ENCODE measurements at regions not wholly inside any gene's neighbourhood (a gene's known extent, or its start where the extent isn't known, plus 50 kb on each side); places are given as distances from the start of the nearest gene placed in this dataset.

- TF ChIP-seq EP300 (IDR thresholded peaks at IDR 0.05; ENCODE audit: borderline replicate concordance in 1 of 2, low read depth in 1 of 2, low read length in 1 of 2) (no peak), TEAD4 (IDR thresholded peaks at IDR 0.05; ENCODE audit: borderline replicate concordance, insufficient read depth) (no peak), TAF1 (IDR thresholded peaks at IDR 0.05; ENCODE audit: borderline replicate concordance, low read depth, low read length) (no peak), POLR2AphosphoS5 (IDR thresholded peaks at IDR 0.05; ENCODE audit: low read depth, low read length) (no peak), EZH2phosphoT487 (IDR thresholded peaks at IDR 0.05; ENCODE audit: borderline replicate concordance, low read depth) (no peak), SMC3 (IDR thresholded peaks at IDR 0.05; ENCODE audit: low read depth, low read length) (no peak), RCOR1 (IDR thresholded peaks at IDR 0.05; ENCODE audit: low read length) (no peak), GABPA (IDR thresholded peaks at IDR 0.05; ENCODE audit: low read depth) (no peak), RAD21 (IDR thresholded peaks at IDR 0.05; ENCODE audit: low read length) (no peak), ELF1 (IDR thresholded peaks at IDR 0.05) (no peak), YY1 (IDR thresholded peaks at IDR 0.05; ENCODE audit: low read depth) (no peak)
- TF ChIP-seq, protein P1, sequence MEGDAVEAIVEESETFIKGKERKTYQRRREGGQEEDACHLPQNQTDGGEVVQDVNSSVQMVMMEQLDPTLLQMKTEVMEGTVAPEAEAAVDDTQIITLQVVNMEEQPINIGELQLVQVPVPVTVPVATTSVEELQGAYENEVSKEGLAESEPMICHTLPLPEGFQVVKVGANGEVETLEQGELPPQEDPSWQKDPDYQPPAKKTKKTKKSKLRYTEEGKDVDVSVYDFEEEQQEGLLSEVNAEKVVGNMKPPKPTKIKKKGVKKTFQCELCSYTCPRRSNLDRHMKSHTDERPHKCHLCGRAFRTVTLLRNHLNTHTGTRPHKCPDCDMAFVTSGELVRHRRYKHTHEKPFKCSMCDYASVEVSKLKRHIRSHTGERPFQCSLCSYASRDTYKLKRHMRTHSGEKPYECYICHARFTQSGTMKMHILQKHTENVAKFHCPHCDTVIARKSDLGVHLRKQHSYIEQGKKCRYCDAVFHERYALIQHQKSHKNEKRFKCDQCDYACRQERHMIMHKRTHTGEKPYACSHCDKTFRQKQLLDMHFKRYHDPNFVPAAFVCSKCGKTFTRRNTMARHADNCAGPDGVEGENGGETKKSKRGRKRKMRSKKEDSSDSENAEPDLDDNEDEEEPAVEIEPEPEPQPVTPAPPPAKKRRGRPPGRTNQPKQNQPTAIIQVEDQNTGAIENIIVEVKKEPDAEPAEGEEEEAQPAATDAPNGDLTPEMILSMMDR (IDR thresholded peaks at IDR 0.05) = no peak
- TF ChIP-seq, protein P2, sequence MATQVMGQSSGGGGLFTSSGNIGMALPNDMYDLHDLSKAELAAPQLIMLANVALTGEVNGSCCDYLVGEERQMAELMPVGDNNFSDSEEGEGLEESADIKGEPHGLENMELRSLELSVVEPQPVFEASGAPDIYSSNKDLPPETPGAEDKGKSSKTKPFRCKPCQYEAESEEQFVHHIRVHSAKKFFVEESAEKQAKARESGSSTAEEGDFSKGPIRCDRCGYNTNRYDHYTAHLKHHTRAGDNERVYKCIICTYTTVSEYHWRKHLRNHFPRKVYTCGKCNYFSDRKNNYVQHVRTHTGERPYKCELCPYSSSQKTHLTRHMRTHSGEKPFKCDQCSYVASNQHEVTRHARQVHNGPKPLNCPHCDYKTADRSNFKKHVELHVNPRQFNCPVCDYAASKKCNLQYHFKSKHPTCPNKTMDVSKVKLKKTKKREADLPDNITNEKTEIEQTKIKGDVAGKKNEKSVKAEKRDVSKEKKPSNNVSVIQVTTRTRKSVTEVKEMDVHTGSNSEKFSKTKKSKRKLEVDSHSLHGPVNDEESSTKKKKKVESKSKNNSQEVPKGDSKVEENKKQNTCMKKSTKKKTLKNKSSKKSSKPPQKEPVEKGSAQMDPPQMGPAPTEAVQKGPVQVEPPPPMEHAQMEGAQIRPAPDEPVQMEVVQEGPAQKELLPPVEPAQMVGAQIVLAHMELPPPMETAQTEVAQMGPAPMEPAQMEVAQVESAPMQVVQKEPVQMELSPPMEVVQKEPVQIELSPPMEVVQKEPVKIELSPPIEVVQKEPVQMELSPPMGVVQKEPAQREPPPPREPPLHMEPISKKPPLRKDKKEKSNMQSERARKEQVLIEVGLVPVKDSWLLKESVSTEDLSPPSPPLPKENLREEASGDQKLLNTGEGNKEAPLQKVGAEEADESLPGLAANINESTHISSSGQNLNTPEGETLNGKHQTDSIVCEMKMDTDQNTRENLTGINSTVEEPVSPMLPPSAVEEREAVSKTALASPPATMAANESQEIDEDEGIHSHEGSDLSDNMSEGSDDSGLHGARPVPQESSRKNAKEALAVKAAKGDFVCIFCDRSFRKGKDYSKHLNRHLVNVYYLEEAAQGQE (IDR thresholded peaks at IDR 0.05; ENCODE audit: low read depth, low read length) = no peak
These were observed 136.8 kb downstream of the ESM1 start for GRCh38 chr5:54848581-54848980.

Measured in SK-N-SH (cell line).